ENCODE measurements at regions not wholly inside any gene's neighbourhood (a gene's known extent, or its start where the extent isn't known, plus 50 kb on each side); places are given as distances from the start of the nearest gene placed in this dataset.
"Not testable (repeated sequence)": the region's sequence is repeated elsewhere in the genome, so short reads cannot be mapped to it uniquely, and the experiment has no call there.

GRCh38 chr4:16415751-16416150 lies 189.5 kb upstream of the TAPT1 start:
- Mint-ChIP-seq H3K4me1 (ENCODE audit: low read depth) (no peaks in the 10 kb centered on the region), H3K27me3 (ENCODE audit: low read depth) (no peaks in the 10 kb centered on the region), H3K9me3 (ENCODE audit: insufficient read depth) (peaks cover 8% of the 10 kb centered on the region), H3K4me3 (no peak overlapping the region), H3K36me3 (ENCODE audit: low read depth) (no peaks in the 10 kb centered on the region), H3K27ac (no peak overlapping the region)
- ATAC-seq (no peak), DNase-seq (no peak)
- CTCF ChIA-PET, result no interaction called here
- POLR2A ChIA-PET, result no interaction called here

GRCh38 chr4:16413814-16414555 lies 187.7 kb upstream of the TAPT1 start:
- Mint-ChIP-seq H3K9me3 (ENCODE audit: insufficient read depth) (no peaks in the 10 kb centered on the region), H3K27me3 (ENCODE audit: low read depth) (no peaks in the 10 kb centered on the region), H3K27ac (no peak overlapping the region), H3K4me1 (ENCODE audit: low read depth) (no peaks in the 10 kb centered on the region), H3K4me3 (no peak overlapping the region), H3K36me3 (ENCODE audit: low read depth) (no peaks in the 10 kb centered on the region)
- ChIA-PET CTCF (no interaction called here), POLR2A (no interaction called here)
- ATAC-seq (no peak), DNase-seq (no peak)

- H3K4me1 Mint-ChIP-seq (ENCODE audit: low read depth), result no peaks in the 10 kb centered on the region
- H3K4me3 Mint-ChIP-seq, result no peak overlapping the region
- H3K27me3 Mint-ChIP-seq (ENCODE audit: low read depth), result no peaks in the 10 kb centered on the region
- H3K36me3 Mint-ChIP-seq (ENCODE audit: low read depth), result no peaks in the 10 kb centered on the region
- ATAC-seq, result no peak
- ChIA-PET CTCF (no interaction called here), POLR2A (no interaction called here)
- H3K9me3 Mint-ChIP-seq (ENCODE audit: insufficient read depth), result no peaks in the 10 kb centered on the region
- no peak overlapping the region for H3K27ac Mint-ChIP-seq
- no peak for DNase-seq
These were observed 185.3 kb upstream of the TAPT1 start for GRCh38 chr4:16411501-16412085.

GRCh38 chr4:16393216-16393615 lies 166.9 kb upstream of the TAPT1 start:
- H3K27ac Mint-ChIP-seq; H3K4me1 Mint-ChIP-seq (ENCODE audit: low read depth); H3K36me3 Mint-ChIP-seq (ENCODE audit: low read depth); ATAC-seq; DNase-seq; CTCF ChIA-PET; H3K4me3 Mint-ChIP-seq; POLR2A ChIA-PET; H3K27me3 Mint-ChIP-seq (ENCODE audit: low read depth); H3K9me3 Mint-ChIP-seq (ENCODE audit: insufficient read depth): not testable (repeated sequence)

GRCh38 chr4:16391196-16391595 lies 164.9 kb upstream of the TAPT1 start:
- CTCF ChIA-PET, result no interaction called here
- POLR2A ChIA-PET, result no interaction called here
- H3K36me3 Mint-ChIP-seq (ENCODE audit: low read depth), result no peaks in the 10 kb centered on the region
- DNase-seq (no peak), ATAC-seq (no peak)
- H3K4me3 Mint-ChIP-seq, result no peak overlapping the region
- H3K9me3 Mint-ChIP-seq (ENCODE audit: insufficient read depth), result no peaks in the 10 kb centered on the region
- H3K27ac Mint-ChIP-seq, result no peak overlapping the region
- no peaks in the 10 kb centered on the region for H3K27me3 Mint-ChIP-seq (ENCODE audit: low read depth)
- H3K4me1 Mint-ChIP-seq (ENCODE audit: low read depth), result no peaks in the 10 kb centered on the region

GRCh38 chr4:16387448-16387847 lies 161.2 kb upstream of the TAPT1 start:
- no peaks in the 10 kb centered on the region for H3K9me3 Mint-ChIP-seq (ENCODE audit: insufficient read depth)
- ChIA-PET CTCF (no interaction called here), POLR2A (no interaction called here)
- no peaks in the 10 kb centered on the region for H3K27me3 Mint-ChIP-seq (ENCODE audit: low read depth)
- no peak overlapping the region for H3K4me3 Mint-ChIP-seq
- H3K36me3 Mint-ChIP-seq (ENCODE audit: low read depth), result no peaks in the 10 kb centered on the region
- ATAC-seq (no peak), DNase-seq (no peak)
- H3K4me1 Mint-ChIP-seq (ENCODE audit: low read depth), result no peaks in the 10 kb centered on the region
- no peak overlapping the region for H3K27ac Mint-ChIP-seq

- no peaks in the 10 kb centered on the region for H3K4me1 Mint-ChIP-seq (ENCODE audit: low read depth)
- H3K36me3 Mint-ChIP-seq (ENCODE audit: low read depth), result no peaks in the 10 kb centered on the region
- H3K4me3 Mint-ChIP-seq, result no peak overlapping the region
- no peak for ATAC-seq
- no peak for DNase-seq
- no peaks in the 10 kb centered on the region for H3K27me3 Mint-ChIP-seq (ENCODE audit: low read depth)
- POLR2A ChIA-PET, result no interaction called here
- H3K27ac Mint-ChIP-seq, result no peak overlapping the region
- CTCF ChIA-PET, result no interaction called here
- H3K9me3 Mint-ChIP-seq (ENCODE audit: insufficient read depth), result no peaks in the 10 kb centered on the region
These were observed 160.5 kb upstream of the TAPT1 start for GRCh38 chr4:16386711-16387320.

- H3K9me3 Mint-ChIP-seq (ENCODE audit: insufficient read depth), result no peaks in the 10 kb centered on the region
- H3K27me3 Mint-ChIP-seq (ENCODE audit: low read depth), result no peaks in the 10 kb centered on the region
- ATAC-seq (no peak), DNase-seq (no peak)
- ChIA-PET CTCF (no interaction called here), POLR2A (no interaction called here)
- H3K27ac Mint-ChIP-seq, result no peak overlapping the region
- H3K4me1 Mint-ChIP-seq (ENCODE audit: low read depth), result no peaks in the 10 kb centered on the region
- no peaks in the 10 kb centered on the region for H3K36me3 Mint-ChIP-seq (ENCODE audit: low read depth)
- H3K4me3 Mint-ChIP-seq, result no peak overlapping the region
These were observed 158.3 kb upstream of the TAPT1 start for GRCh38 chr4:16384576-16384975.

GRCh38 chr4:16382571-16382970 lies 156.3 kb upstream of the TAPT1 start:
- no peaks in the 10 kb centered on the region for H3K27me3 Mint-ChIP-seq (ENCODE audit: low read depth)
- H3K4me3 Mint-ChIP-seq, result no peak overlapping the region
- no peak overlapping the region for H3K27ac Mint-ChIP-seq
- no peaks in the 10 kb centered on the region for H3K4me1 Mint-ChIP-seq (ENCODE audit: low read depth)
- DNase-seq, result no peak
- no peak for ATAC-seq
- CTCF ChIA-PET, result no interaction called here
- no peaks in the 10 kb centered on the region for H3K9me3 Mint-ChIP-seq (ENCODE audit: insufficient read depth)
- no peaks in the 10 kb centered on the region for H3K36me3 Mint-ChIP-seq (ENCODE audit: low read depth)
- POLR2A ChIA-PET, result no interaction called here

GRCh38 chr4:16377887-16378286 lies 151.6 kb upstream of the TAPT1 start:
- POLR2A ChIA-PET, result no interaction called here
- Mint-ChIP-seq H3K4me3 (no peak overlapping the region), H3K4me1 (ENCODE audit: low read depth) (no peaks in the 10 kb centered on the region), H3K36me3 (ENCODE audit: low read depth) (no peaks in the 10 kb centered on the region), H3K27ac (no peak overlapping the region), H3K27me3 (ENCODE audit: low read depth) (no peaks in the 10 kb centered on the region), H3K9me3 (ENCODE audit: insufficient read depth) (no peaks in the 10 kb centered on the region)
- CTCF ChIA-PET, result no interaction called here
- ATAC-seq (no peak), DNase-seq (no peak)

- Mint-ChIP-seq H3K27ac (no peak overlapping the region), H3K4me1 (ENCODE audit: low read depth) (no peaks in the 10 kb centered on the region), H3K36me3 (ENCODE audit: low read depth) (no peaks in the 10 kb centered on the region), H3K4me3 (no peak overlapping the region), H3K9me3 (ENCODE audit: insufficient read depth) (no peaks in the 10 kb centered on the region), H3K27me3 (ENCODE audit: low read depth) (no peaks in the 10 kb centered on the region)
- POLR2A ChIA-PET, result no interaction called here
- CTCF ChIA-PET, result no interaction called here
- DNase-seq (no peak), ATAC-seq (no peak)
These were observed 138.8 kb upstream of the TAPT1 start for GRCh38 chr4:16365036-16365569.

- H3K36me3 Mint-ChIP-seq (ENCODE audit: low read depth), result no peaks in the 10 kb centered on the region
- no peak for ATAC-seq
- CTCF ChIA-PET, result no interaction called here
- no peak for DNase-seq
- H3K9me3 Mint-ChIP-seq (ENCODE audit: insufficient read depth), result no peaks in the 10 kb centered on the region
- no peaks in the 10 kb centered on the region for H3K4me1 Mint-ChIP-seq (ENCODE audit: low read depth)
- POLR2A ChIA-PET, result no interaction called here
- H3K27ac Mint-ChIP-seq, result no peak overlapping the region
- H3K27me3 Mint-ChIP-seq (ENCODE audit: low read depth), result no peaks in the 10 kb centered on the region
- H3K4me3 Mint-ChIP-seq, result no peak overlapping the region
These were observed 134.5 kb upstream of the TAPT1 start for GRCh38 chr4:16360694-16361262.

Measured in activated CD8-positive, alpha-beta T cell treated with anti-CD3 and anti-CD28 coated beads, Interleukin-2, amount 10 ng/mL, durations not matched to agents 7 days and 5 days (primary cell).